DMS53 (cell line): ENCODE measurements at regions not wholly inside any gene's neighbourhood (a gene's known extent, or its start where the extent isn't known, plus 50 kb on each side); places are given as distances from the start of the nearest gene placed in this dataset.
"Not testable (repeated sequence)": the region's sequence is repeated elsewhere in the genome, so short reads cannot be mapped to it uniquely, and the experiment has no call there.

Experiments used
- DNase-seq: peaks from one replicate; lab custom pipeline; 2025; lab: John Stamatoyannopoulos, UW

- no peak for DNase-seq
Observed at GRCh38 chr10:21364196-21365114, 161.0 kb downstream of the SKIDA1 start.

- DNase-seq: no peak
Observed at GRCh38 chr10:21363731-21364104, 161.8 kb downstream of the SKIDA1 start.

- DNase-seq: no peak
Observed at GRCh38 chr10:21363092-21363730, 162.3 kb downstream of the SKIDA1 start.

- DNase-seq: no peak
Observed at GRCh38 chr10:21359202-21359601, 166.3 kb downstream of the SKIDA1 start.

- DNase-seq: no peak
Observed at GRCh38 chr10:21355591-21356011, 169.9 kb downstream of the SKIDA1 start.

GRCh38 chr10:21352886-21353285 lies 172.6 kb downstream of the SKIDA1 start:
- no peak for DNase-seq

- DNase-seq: not testable (repeated sequence)
Observed at GRCh38 chr10:21351594-21351993, 173.9 kb downstream of the SKIDA1 start.

- no peak for DNase-seq
Observed at GRCh38 chr10:21349912-21350286, 175.6 kb downstream of the SKIDA1 start.

- no peak for DNase-seq
Observed at GRCh38 chr10:21347785-21348170, 177.7 kb downstream of the SKIDA1 start.

- DNase-seq: no peak
Observed at GRCh38 chr10:21347043-21347784, 178.3 kb downstream of the SKIDA1 start.

- no peak for DNase-seq
Observed at GRCh38 chr10:21343087-21343486, 182.4 kb downstream of the SKIDA1 start.

GRCh38 chr10:21342499-21342898 lies 183.0 kb downstream of the SKIDA1 start:
- DNase-seq: peak; percentile 55

- DNase-seq: no peak
Observed at GRCh38 chr10:21340331-21340730, 185.2 kb downstream of the SKIDA1 start.

GRCh38 chr10:21337171-21337792 lies 188.2 kb downstream of the SKIDA1 start:
- DNase-seq: peak; percentile 28

GRCh38 chr10:21336476-21337170 lies 188.9 kb downstream of the SKIDA1 start:
- peak; percentile 95 for DNase-seq

GRCh38 chr10:21334891-21335696 lies 190.4 kb downstream of the SKIDA1 start:
- DNase-seq: peak; percentile 61

GRCh38 chr10:21330628-21331020 lies 194.9 kb downstream of the SKIDA1 start:
- DNase-seq: peak; percentile 90

GRCh38 chr10:21329995-21330627 lies 195.4 kb downstream of the SKIDA1 start:
- DNase-seq: peak; percentile 99

- DNase-seq: peak; percentile 66
Observed at GRCh38 chr10:21327289-21327993, 198.0 kb downstream of the SKIDA1 start.
